NOMO-1 (cell line): ENCODE measurements at regions not wholly inside any gene's neighbourhood (a gene's known extent, or its start where the extent isn't known, plus 50 kb on each side); places are given as distances from the start of the nearest gene placed in this dataset.
"Not testable (repeated sequence)": the region's sequence is repeated elsewhere in the genome, so short reads cannot be mapped to it uniquely, and the experiment has no call there.

Experiments
- DNase-seq, 2 experiments: peaks; one replicate each; lab custom pipeline; 2025; ENCODE audit not compliant: unreplicated experiment in 2 of 2; lab: John Stamatoyannopoulos, UW

DNA sequence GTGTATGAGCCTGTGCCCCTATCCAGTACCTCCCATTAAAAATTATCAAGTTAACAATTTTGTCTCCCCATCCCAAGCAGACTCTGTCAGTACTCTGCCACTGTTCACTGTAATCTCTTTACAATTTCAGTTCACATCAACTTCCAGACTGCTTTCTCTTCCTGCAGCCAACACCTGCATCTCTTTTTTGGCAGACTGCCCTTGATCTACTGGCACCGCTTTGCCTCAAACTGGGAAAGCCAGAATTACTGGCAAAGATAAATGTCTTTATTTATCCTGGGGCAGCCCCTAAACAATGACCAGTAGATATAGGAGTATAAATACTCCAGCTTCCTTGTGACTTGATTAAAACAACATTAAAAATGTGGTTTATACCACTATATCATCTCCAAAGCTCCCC lies 494.1 kb downstream of the ZNF385D start:
- no peak for DNase-seq

DNA sequence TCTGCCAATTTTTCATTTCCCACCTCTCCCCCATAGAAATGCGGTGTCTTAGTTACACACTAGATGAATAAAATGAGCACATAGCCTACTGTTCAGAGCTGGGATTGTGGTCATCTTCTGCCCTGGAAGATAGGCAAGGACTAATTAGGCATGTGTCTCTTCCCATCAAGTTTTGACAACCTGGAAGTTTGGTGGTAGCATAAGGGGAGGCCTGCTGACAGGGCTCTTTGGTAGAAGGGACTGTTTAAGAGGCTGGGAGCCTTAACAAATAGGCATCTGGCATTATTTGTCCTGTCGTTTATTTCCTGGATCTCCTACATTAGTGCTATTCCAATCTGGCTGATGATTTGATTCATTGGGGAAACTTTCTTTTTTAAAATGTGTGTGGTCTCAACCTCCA lies 512.3 kb downstream of the ZNF385D start:
- no peak for DNase-seq

DNA sequence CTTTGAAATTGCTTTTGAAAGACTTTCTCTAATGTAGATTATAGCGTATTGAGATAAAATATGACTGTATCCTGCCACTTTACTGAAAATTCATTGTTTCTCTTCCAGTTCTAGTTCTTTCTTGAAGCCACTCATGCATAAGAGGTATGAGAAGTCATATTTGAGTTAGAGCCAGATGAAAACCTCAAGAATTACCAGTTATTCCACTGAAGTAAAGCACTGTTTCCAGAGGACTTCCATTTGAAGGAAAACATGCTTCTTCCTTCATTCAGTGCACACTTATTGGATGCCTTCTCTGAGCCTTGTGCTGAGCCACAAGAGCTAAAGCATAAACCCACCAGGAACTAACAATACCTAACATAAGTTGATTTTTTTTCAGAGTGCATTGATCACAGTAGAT lies 513.4 kb downstream of the ZNF385D start:
- DNase-seq: no peak

DNA sequence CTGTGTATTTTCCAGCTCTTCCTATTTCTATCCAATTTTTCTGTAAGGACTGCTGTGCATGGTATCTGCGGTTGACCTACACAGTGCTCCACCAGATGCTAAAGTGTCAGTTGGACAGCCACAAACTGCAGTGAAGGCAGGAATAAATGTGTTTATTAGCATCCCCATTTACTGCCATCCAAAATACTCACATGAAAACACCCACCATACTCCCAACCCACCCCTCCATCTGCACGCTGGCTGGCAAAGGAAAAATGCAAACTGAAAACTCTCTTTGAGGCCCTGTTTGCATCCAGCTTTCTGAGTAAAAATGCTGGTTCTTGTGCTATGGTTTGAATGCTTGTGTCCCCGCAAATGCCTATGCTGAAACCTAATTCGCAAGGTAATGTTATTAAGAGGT lies 515.5 kb downstream of the ZNF385D start:
- DNase-seq: no peak

DNA sequence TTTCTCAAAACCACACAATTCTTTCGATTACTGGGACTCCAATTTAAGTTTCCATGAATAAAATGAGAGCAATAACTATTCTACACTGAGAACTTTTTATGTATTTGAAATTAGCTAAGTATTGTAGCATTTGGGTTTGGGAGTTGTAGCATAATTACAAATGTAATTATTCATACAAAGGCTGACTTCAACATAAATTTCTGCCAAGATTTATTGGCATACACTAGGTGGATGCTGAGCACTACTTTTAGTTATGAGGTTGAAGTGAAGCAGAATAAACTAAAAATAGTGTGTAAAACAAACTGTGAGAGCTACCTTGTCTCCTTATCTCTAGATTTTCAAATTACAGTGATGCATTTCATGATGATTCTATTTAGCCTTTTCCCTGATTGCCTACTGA lies 516.1 kb downstream of the ZNF385D start:
- no peak for DNase-seq

DNA sequence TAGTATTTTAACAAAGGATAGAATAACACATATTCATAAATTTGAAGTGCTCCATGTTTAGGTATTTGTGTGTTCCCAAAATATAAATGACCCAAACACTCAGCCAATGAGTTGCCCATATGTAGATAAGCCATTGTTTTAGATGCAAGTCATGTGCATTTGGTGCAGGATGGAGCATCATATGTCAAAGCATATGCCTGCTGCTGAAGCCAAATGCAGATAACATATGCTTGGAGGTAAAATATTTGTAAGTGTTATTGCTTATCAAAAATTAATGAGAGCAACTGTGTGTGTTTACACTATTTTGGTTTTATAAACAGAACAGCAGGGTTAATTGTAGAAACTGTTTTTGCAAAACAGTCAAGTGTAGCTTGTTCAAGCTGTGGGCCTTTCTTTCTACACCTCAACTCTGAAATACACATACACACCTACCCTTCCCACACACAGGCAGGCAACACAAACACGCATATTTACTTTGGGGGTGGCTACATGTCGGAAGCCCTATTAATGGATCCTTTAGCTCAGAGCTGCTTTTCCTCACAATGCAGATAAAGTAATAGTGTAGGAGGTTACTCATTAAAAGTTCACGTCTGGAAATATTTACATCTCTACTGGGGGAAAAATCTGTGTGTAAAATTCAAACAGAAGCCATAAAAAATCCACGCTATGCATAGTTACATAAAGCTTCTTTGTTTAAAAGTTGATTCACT lies 521.4 kb downstream of the ZNF385D start:
- no peak for DNase-seq

DNA sequence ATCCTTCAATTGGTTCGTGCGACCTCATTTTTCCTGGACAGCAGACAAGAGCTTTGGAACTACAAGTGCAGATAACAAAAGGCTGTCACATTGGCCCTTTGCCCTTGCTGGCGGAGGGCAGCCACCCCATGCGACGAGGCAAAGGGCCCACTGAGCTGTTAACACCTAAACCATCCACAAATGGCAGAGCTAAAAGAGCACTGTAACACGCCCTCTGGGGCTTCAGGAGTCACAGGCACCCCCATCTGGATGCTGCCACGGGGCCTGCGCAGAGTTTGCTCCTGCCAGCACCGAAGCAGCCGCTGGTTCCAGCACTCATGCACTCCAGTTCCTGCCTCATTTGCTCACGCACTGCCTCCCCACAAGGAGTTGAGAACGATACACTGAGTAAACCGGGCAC lies 524.9 kb downstream of the ZNF385D start:
- DNase-seq: no peak

DNA sequence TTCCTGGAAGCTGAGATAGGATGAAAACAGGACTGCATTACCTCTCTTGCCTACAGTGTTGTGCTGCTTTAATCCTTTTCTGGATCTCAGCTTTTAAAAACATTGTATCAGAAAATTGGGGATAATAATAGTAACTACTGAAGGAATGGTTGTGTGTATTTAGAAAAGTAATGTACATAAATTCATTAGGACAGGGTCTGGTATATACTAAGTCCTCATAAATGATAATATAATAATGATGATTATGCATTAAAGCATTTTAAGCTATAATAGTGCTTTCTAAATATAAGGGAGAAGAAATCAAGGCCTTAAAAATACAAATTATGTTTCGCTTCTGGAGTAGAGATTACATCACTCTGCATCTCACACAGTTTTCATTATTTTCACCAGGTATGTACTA lies 530.1 kb downstream of the ZNF385D start:
- DNase-seq: no peak

DNA sequence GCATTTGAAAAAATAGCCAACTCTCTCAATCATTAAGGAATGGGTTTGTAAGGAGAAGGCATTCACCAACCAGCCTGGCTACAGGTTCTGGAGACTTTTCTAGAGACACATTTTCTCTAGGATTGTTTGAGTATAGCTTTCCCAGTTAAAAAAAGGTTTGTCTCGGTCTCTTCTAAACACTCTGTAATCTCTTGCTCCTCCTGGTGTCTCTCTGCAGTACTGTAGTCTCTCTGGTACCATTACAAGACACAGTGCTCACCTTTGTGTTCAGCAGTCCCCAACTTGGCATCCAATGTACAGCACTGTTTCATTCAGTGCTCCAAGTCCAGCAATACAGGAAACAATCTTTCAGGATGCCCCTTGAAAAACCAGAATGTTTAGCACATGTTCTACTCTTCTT lies 534.4 kb downstream of the ZNF385D start:
- no peak for DNase-seq

DNA sequence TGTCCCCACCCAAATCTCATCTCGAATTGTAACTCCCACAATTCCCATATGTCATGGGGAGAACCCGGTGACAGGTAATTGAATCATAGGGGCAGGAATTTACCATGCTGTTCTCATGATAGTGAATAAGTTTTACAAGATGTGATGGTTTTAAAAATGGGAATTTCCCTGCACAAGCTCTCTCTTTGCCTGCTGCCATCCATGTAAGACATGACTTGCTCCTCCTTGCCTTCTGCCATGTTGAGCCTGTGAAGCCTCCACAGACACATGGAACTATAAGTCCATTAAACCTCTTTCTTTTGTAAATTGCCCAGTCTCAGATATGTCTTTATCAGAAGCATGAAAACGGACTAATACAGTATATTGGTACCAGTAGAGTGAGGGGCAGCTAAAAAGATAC lies 546.9 kb downstream of the ZNF385D start:
- DNase-seq: not testable (repeated sequence)

DNA sequence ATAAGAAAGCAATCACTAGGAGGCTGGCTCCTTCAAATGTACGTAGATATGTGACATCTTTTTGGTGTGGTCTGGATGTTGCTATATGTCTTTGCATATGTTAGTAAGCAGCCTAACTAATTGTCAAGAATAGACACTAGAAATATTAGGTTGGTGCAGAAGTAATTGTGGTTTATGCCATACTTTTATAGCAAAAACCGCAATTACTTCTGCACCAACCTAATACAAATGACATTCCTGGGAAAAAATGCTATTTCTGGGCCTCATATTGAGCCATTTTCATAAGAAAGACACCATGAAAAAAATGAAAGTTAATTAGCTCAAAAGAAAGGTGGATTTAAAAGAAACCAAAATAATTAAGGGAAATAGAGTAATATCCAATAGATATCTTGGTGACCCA lies 555.8 kb downstream of the ZNF385D start:
- DNase-seq: no peak

DNA sequence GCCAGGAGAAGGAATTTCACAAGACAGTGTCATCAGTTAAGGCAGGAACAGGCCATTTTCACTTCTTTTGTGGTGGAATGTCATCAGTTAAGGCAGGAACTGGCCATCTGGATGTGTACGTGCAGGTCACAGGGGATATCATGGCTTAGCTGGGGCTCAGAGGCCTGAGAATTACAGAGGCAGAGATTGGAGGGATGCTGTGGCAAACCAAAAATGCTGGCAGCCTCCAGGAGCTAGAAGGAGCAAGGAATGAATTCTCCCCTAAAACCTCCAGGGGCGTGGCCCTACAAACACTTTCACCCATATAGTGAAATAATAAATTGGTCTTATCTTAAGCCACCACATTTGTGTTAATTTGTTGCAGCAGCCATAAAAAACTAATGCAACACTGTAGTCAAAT lies 557.0 kb downstream of the ZNF385D start:
- not testable (repeated sequence) for DNase-seq

DNA sequence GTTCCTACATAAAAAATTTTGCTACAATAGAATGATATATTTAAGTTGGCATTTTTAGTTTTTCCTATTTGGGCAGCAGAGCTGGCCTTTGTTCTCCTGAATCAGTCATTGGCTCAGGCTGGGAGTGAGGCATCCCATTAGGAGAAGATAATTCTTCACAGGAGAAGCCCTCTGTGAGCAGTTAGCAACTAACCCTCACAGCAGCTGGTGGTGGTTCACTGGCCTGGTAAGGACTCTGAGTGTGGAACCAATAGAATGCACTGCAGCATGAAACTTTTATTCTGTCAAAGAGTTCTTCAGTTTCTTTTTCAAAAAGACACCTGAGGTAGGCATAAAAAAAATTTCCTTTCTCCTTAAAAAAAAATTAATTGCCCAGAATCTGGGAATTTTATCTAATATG lies 562.6 kb downstream of the ZNF385D start:
- DNase-seq: no peak

DNA sequence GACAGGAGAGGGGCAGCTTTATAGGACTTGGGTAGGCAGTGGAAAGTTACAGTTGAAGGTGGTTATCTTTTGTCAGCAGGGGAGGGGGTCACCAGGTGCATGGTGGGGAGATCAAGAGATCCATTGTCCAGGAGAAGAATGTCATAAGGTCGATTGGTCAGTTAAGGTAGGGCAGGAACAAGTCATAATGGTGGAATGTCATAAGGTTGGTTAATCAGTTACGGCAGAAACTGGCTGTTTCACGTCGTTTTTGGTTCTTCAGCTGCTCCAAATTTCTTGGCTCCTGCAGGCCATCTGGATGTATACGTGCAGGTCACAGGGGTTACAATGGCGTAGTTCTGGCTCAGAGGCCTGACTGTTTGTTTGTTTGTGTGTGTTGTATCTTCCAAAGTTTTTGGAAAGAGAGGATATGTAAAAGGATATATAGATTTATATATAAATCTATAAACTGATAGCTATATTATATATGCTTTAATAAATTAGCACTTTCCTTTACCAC lies 565.1 kb downstream of the ZNF385D start:
- no peak for DNase-seq

DNA sequence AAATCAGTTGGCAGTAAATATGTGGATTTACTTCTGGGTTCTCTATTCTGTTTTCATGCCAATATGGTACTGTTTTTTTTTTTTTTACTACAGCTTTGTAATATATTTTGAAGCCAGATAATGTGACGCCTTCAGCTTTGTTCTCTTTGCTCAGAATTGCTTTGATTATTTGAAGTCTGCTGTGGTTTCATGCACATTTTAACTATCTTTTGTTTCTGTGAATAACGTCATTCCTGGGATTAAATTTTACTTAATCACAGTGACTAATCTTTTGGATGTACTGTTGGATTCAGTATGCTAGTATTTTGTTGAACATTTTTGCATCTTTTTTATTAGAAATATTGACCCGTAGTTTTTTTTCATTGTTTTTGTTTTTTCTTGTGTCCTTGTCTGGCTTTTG lies 576.5 kb downstream of the ZNF385D start:
- DNase-seq: no peak

DNA sequence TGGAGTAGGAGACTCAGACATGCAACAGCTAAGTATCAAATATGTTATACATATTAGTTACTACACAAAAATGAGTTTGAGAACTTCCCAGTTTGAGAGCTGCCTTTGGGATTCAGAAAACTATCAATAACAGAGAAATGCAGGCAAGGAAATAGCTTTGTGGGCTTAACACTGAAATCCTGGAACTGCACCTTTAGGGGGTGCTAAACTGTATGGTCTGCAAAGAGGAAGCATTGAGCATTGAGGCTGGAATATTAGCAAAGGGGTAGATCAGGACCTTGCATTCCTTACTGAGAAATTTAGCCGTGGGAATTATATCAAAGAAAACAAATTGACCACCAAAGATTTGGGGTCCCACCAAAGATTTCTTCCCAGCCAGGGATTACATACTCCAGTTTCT lies 580.0 kb downstream of the ZNF385D start:
- no peak for DNase-seq

DNA sequence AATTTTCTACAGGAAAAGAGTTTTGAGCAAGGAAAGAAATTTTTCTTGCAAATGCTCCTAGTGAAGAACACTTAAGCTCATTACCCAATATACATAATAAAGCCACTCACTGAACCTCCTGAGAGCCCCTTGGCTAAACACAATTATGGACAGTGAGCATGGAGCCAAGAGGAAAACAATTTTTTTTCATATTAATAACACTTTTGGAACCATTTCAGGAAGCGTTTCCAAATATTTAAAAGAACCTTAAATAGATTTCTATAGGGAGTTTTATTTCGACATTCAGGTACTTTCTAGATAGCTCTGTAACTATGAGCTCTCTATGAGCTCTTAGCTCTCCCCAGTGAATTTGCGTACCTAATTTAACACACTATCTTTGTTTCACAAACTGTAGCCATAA lies 581.1 kb downstream of the ZNF385D start:
- DNase-seq: no peak

DNA sequence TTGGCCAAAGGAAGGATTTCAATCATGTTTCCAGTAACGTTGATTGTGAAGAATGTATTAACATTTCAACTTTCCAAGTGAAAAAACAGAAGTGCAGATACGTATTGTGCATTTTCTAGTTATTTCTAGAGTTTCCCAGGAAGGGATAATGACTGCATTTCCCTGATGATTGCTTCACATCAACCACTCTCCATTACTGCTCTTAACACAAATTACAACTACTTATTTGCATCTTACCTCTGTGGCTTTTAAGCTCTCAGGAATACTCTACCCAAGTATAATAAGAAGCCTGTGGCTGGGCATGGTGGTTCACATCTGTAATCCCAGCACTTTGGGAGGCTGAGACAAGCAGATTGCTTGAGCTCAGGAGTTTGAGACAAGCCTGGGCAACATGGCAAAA lies 582.5 kb downstream of the ZNF385D start:
- DNase-seq: no peak

DNA sequence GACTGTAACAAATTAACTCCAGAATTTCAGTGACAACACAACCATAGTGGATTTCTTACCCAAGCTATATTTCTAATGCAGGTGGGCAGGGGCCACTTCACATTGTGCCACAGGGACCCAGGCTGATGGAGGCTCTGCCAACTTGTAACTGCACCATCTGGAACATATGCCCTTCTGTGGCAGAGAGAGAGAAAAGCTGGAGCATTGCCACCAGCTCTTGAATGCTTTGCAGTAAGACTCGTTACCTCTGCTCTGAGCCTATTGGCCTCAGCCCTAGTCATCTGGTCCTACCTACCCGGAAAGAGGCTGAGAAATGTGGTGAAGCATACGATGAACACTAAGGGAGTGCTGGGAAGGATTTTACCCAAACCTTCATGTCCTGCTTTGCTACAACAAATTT lies 587.1 kb downstream of the ZNF385D start:
- no peak for DNase-seq

DNA sequence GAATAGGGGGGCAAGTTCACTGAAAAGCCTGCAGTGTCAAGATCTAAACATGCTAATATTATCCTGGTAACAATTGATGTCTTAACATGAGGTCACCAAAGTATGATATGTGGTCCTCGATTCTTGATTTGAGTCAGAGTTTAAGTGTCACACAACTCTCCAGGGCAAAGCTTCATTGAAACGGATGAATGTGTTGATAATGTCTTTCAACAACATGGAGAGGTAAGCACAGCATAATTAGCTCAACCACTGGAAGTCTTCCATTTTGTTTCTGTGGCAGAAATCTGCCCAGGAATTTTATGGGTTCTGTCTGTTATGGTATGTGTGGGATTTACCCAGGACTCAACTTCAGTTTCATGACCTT lies 591.5 kb downstream of the ZNF385D start:
- no peak for DNase-seq

DNA sequence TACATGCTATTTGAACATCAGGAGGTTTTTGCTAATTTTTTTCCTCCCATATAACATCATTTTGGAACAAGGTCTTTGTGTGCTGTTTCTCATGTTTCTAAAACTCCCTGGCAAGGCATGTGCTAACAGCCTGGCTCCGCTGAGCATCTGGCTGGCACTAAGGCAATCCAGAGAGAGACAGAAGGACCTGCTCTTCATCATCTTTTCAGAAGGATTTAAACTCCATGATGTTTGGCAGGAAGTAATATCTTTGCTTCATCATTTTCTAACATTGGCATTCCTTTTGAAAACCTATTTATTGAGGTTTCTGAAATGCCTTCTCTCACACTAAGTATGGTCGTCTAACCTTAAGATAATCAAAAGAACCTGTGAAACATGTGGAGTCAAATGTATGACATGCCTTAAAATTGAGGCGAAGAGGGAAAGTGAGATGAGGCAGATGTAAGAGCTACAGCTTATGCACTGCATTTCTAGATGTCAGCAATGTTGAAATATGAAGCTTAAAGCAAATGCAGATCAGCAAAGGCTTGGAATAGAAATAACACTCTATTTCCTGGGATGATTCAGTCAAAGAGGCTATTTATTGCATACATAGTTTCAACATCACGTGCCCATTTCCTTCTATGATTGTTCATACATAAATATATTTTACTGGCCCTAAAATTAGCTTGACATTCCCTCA lies 592.0 kb downstream of the ZNF385D start:
- no peak for DNase-seq

DNA sequence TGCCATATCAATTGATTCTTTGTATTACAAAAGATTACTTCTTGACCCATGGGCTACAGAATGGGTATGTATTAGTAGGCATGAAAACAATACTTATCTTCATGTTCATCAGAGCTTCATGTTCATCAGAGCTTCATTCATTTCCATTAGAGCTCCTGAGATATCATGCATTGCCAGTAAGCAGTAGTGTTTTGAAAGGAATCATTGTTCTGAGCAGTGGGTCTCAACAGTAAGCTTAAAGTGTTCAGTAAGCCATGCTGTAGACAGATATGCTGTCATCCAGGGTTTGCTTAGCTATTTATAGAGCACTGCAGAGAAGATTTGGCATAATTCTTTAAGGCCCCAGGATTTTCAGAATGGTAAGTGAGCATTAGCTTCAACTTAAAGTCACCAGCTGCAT lies 596.1 kb downstream of the ZNF385D start:
- DNase-seq: no peak

DNA sequence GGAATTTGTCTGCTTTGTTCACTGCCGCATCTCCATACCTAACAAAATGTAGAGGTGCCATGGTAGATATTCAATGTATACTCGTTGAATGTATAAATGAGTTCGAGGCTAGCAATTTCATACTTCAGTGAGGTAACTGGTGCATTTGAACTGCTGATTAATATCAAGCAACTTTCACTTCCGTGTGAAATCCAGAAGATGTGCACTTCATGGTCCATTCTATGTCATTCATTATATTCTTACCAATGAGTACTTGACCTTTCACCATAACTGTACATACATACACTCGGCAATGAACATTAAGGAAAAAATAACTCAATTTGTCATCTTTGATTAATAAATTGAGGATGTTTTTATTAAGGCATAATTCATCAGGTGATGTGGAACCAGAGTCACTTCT lies 598.5 kb downstream of the ZNF385D start:
- no peak for DNase-seq
